Activated naive CD4-positive, alpha-beta T cell treated with anti-CD3 and anti-CD28 coated beads for 36 hours (primary cell): ENCODE measurements at regions not wholly inside any gene's neighbourhood (a gene's known extent, or its start where the extent isn't known, plus 50 kb on each side); places are given as distances from the start of the nearest gene placed in this dataset.

Experiments
- CTCF ChIA-PET: fragments of 350-600 bp; sonication (Branson Sonifier 250); formaldehyde crosslinking; loops from one replicate; lab custom pipeline; 2021; ENCODE audit warnings: antibody characterized with exemption; lab: Charles Lee
- DNase-seq: peaks from one replicate; pipeline ENCODE4 v3.0.0-alpha.2; 2020
- H3K27ac Mint-ChIP-seq: one replicate; pipeline ENCODE4 v1.8.0; 2021; ENCODE audit warnings: mild to moderate bottlenecking, mixed read lengths
- H3K27me3 Mint-ChIP-seq: one replicate; pipeline ENCODE4 v1.8.0; 2021; ENCODE audit warnings: low read depth, mixed read lengths
- H3K36me3 Mint-ChIP-seq: one replicate; pipeline ENCODE4 v1.8.0; 2021; ENCODE audit warnings: low read depth, mixed read lengths
- H3K4me1 Mint-ChIP-seq: one replicate; pipeline ENCODE4 v1.8.0; 2021; ENCODE audit warnings: low read depth, mixed read lengths
- H3K4me3 Mint-ChIP-seq: one replicate; pipeline ENCODE4 v1.8.0; 2021; ENCODE audit warnings: mild to moderate bottlenecking, moderate library complexity, mixed read lengths
- H3K9me3 Mint-ChIP-seq: one replicate; pipeline ENCODE4 v1.8.0; 2021; ENCODE audit warnings: mixed read lengths
- intact Hi-C: fragments of 100-400 bp; cut with micrococcal nuclease; formaldehyde crosslinking; loops from one replicate; pipeline ENCODE4 v1.15.1; 2023

DNA sequence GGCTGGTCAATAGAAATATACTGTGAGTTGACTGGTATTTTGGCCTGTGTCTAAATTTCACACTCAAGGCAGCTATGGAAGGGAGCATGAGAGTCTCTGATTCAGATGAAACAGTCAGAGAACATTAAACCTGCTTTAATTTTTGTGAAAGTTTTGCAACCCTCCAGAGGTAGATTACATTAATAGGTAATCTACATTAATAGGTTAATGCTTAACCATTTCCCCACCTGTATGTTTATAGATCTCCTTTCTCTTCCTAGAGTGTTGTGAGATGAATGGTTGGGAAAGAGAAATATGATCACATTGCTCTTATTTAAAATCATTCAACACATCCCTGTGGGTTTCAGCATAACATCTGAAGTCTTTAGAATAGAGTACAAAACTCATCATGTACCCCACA lies 586.9 kb upstream of the DPPA4 start:
- H3K4me3 Mint-ChIP-seq = no peak overlapping the region
- H3K27ac Mint-ChIP-seq = no peak overlapping the region
- CTCF ChIA-PET = no interaction called here
- intact Hi-C loops = no loop called here
- H3K27me3 Mint-ChIP-seq = no peaks in the 10 kb centered on the region
- DNase-seq = no peak
- peaks cover 12% of the 10 kb centered on the region for H3K4me1 Mint-ChIP-seq
- no peaks in the 10 kb centered on the region for H3K36me3 Mint-ChIP-seq
- H3K9me3 Mint-ChIP-seq = no peaks in the 10 kb centered on the region

DNA sequence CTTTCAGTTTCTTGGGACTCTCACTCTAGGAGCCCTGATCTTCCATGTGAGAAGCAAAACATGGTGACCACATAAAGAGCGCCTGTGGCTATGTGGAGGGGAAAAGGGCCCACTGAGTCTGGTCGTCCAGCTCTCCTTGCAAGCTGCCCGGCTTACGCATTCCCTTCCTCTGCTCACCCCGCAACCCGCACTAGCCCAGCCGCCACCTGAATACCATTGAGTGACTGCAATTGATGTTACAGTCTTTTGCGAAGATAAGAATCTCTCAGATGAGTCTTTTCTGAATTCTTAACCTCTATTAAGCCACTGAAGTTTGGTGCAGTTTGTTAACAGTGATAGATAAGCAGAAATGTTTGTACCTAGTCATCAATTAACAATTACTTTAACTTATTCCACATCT lies 589.0 kb upstream of the DPPA4 start:
- peaks cover 12% of the 10 kb centered on the region for H3K4me1 Mint-ChIP-seq
- intact Hi-C loops = loop anchor here (2.0 to 5.0 kb wide), 4 partner anchors 1146 to 1634 kb away; partner anchors contain the start of genes CD96 and NECTIN3
- H3K27me3 Mint-ChIP-seq = peaks cover 2% of the 10 kb centered on the region
- H3K36me3 Mint-ChIP-seq = no peaks in the 10 kb centered on the region
- no peak overlapping the region for H3K27ac Mint-ChIP-seq
- no peaks in the 10 kb centered on the region for H3K9me3 Mint-ChIP-seq
- DNase-seq = no peak
- CTCF ChIA-PET = no interaction called here
- no peak overlapping the region for H3K4me3 Mint-ChIP-seq

DNA sequence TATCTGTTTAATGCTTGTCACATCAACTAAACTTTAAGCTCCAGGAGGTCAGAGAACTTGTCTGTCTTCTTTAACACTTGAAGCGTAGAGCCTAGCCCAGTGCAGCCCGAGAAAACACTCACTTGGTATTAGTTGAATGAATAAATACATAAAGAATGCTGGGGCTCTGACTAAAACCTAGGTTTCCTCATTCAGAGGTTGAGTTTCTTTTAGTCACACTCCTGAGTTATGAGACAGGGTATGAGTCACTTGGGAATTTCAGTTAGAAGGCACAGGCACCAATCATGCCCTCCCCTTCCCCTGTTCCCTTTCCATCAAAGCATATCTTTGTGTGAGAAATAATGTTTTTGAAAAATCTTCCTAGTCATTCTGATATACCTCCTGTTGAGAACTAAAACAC lies 589.8 kb upstream of the DPPA4 start:
- CTCF ChIA-PET = no interaction called here
- peak; percentile 58 for DNase-seq
- intact Hi-C loops = loop anchor here (1.0 to 5.0 kb wide), 10 partner anchors 88 to 1635 kb away; partner anchors contain the start of genes CD96 and NECTIN3
- no peaks in the 10 kb centered on the region for H3K9me3 Mint-ChIP-seq
- no peaks in the 10 kb centered on the region for H3K36me3 Mint-ChIP-seq
- H3K27me3 Mint-ChIP-seq = peaks cover 2% of the 10 kb centered on the region
- H3K27ac Mint-ChIP-seq = no peak overlapping the region
- peaks cover 12% of the 10 kb centered on the region for H3K4me1 Mint-ChIP-seq
- no peak overlapping the region for H3K4me3 Mint-ChIP-seq

DNA sequence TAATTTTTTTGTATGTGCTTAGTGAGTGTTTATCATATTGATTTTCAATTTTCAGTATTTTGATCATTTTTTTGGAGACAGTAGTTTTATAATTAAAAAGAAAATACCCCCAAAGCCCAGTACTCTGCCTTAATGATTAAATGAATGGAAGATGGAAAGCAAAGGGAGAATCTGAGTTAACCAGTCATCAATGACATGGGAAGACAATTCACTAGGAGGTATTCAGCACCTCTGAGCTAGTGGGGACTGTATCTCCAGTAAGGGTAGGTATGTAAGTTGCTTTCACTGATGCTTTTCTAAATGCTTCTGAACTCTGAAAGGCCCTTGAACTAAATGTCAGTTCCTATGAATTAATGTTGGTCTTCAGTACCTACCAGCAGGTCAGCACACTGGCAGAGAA lies 590.4 kb upstream of the DPPA4 start:
- CTCF ChIA-PET = interaction anchor here (0.6 kb wide), 1 partner anchor 142 kb away, joined by 3 read pairs; no protein-coding TSS in a partner anchor

DNA sequence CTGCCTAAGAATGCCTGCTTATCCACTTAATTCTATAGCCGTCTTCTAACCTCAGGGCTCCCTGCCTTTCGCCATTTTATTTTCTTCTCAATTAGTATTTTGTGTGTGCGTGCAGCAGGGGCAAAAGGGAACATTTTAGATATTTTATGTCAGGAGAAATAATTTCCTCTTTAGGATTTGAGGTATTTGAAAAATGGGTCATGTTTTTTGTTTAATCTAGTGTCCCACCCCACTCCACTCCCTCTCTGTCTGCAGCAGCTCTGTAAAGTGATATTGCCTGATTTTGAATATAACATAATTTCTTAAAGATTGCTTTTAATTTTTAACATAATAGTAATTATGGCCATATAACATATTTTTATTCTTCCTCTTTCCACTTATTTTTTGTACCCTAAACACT lies 593.2 kb upstream of the DPPA4 start:
- no peaks in the 10 kb centered on the region for H3K36me3 Mint-ChIP-seq
- peaks cover 4% of the 10 kb centered on the region for H3K27me3 Mint-ChIP-seq
- H3K4me3 Mint-ChIP-seq = no peak overlapping the region
- CTCF ChIA-PET = no interaction called here
- intact Hi-C loops = no loop called here
- no peak for DNase-seq
- no peak overlapping the region for H3K27ac Mint-ChIP-seq
- no peaks in the 10 kb centered on the region for H3K9me3 Mint-ChIP-seq
- peaks cover 10% of the 10 kb centered on the region for H3K4me1 Mint-ChIP-seq

More for the DNA sequence above, 590.4 kb upstream of the DPPA4 start:
- H3K9me3 Mint-ChIP-seq = no peaks in the 10 kb centered on the region
- peaks cover 2% of the 10 kb centered on the region for H3K27me3 Mint-ChIP-seq
- peaks cover 10% of the 10 kb centered on the region for H3K4me1 Mint-ChIP-seq
- no peaks in the 10 kb centered on the region for H3K36me3 Mint-ChIP-seq
- H3K27ac Mint-ChIP-seq = no peak overlapping the region
- H3K4me3 Mint-ChIP-seq = no peak overlapping the region
- no peak for DNase-seq
- intact Hi-C loops = loop anchor here (1.0 to 5.0 kb wide), 10 partner anchors 88 to 1635 kb away; partner anchors contain the start of genes CD96 and NECTIN3

DNA sequence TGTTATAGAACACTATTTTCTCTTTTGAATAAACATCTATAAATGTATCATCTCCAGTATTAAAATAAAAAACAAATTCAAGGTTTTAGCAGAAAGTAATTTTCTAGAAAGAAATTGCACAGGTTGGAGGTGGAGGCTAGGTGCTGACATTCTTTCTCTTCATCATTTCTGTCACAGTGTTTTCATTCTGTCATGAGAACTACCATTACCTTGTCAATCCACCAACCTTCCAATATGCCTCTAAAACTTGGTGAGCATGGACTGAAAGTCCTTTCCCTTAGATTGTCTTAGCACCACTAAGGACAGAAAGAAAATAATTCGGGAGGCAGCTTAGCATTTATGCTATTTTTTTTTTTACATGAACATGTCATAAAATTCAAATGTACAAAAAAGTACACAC lies 596.2 kb upstream of the DPPA4 start:
- H3K36me3 Mint-ChIP-seq = no peaks in the 10 kb centered on the region
- intact Hi-C loops = no loop called here
- CTCF ChIA-PET = no interaction called here
- peaks cover 4% of the 10 kb centered on the region for H3K27me3 Mint-ChIP-seq
- H3K9me3 Mint-ChIP-seq = no peaks in the 10 kb centered on the region
- no peak overlapping the region for H3K4me3 Mint-ChIP-seq
- H3K27ac Mint-ChIP-seq = no peak overlapping the region
- H3K4me1 Mint-ChIP-seq = no peaks in the 10 kb centered on the region
- DNase-seq = no peak

DNA sequence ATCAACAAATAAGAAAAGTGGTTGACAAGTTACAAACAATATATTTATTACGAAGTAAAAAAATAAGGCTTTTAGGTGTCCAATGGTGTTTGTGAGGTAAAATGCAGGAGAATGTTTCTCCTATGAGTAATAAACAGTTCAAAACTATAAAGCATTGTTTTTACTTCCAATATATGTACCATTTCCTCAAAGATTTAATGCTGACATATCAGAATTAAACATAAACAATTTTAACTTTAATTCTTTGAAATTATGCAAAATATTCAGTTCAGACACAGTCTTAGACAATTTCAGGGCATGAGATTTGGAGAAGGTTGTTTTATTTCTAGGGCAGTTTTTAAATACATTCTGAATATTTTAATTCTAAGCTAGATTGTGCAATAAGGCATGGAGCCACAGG lies 602.5 kb upstream of the DPPA4 start:
- no peaks in the 10 kb centered on the region for H3K4me1 Mint-ChIP-seq
- H3K4me3 Mint-ChIP-seq = no peak overlapping the region
- no peaks in the 10 kb centered on the region for H3K36me3 Mint-ChIP-seq
- CTCF ChIA-PET = no interaction called here
- no peaks in the 10 kb centered on the region for H3K27me3 Mint-ChIP-seq
- DNase-seq = no peak
- no peak overlapping the region for H3K27ac Mint-ChIP-seq
- intact Hi-C loops = no loop called here
- H3K9me3 Mint-ChIP-seq = no peaks in the 10 kb centered on the region

DNA sequence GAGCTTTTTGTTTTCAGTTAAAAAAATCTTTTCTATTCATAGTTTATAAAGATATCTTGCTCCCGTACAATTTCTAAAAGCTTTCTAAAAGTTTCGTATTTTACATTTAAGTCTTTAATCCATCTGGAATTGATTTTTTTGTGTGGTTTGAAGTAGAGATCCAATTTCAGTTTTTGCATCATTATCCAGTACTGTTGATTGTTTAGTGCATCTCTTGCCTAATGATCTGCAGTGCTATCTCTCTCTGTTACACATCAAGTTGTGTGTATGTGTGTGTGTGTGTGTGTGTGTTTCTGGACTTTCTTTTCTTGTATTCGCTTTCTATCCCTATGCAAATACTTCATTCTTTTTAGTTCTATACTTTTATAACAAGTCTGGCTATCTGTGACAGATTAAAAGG lies 605.8 kb upstream of the DPPA4 start:
- intact Hi-C loops = no loop called here
- DNase-seq = no peak
- H3K36me3 Mint-ChIP-seq = no peaks in the 10 kb centered on the region
- H3K9me3 Mint-ChIP-seq = no peaks in the 10 kb centered on the region
- no peak overlapping the region for H3K4me3 Mint-ChIP-seq
- H3K27ac Mint-ChIP-seq = no peak overlapping the region
- H3K4me1 Mint-ChIP-seq = no peaks in the 10 kb centered on the region
- no peaks in the 10 kb centered on the region for H3K27me3 Mint-ChIP-seq
- CTCF ChIA-PET = no interaction called here

DNA sequence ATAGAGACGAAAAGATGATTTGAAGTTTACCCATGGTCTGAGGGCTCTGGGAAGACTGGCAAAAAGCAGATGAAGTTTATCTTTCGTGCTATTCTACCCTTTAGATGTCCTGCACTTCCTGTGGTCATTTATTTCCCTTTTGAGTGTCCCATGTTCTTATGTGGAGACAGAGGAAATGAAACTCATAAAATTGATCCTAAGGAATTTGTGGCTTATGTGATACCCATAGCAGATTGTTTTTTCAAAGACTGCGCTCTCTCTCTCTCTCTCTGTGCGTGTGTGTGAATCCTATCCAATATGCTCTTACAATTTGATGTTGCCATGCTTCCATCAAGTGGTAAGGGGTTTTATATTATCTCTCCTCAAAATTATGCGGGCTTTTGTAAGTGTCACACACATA lies 607.5 kb upstream of the DPPA4 start:
- Mint-ChIP-seq H3K27ac (no peak overlapping the region), H3K27me3 (no peaks in the 10 kb centered on the region), H3K36me3 (no peaks in the 10 kb centered on the region), H3K4me3 (no peak overlapping the region), H3K9me3 (no peaks in the 10 kb centered on the region), H3K4me1 (no peaks in the 10 kb centered on the region)
- DNase-seq = no peak
- intact Hi-C loops = no loop called here
- CTCF ChIA-PET = no interaction called here

DNA sequence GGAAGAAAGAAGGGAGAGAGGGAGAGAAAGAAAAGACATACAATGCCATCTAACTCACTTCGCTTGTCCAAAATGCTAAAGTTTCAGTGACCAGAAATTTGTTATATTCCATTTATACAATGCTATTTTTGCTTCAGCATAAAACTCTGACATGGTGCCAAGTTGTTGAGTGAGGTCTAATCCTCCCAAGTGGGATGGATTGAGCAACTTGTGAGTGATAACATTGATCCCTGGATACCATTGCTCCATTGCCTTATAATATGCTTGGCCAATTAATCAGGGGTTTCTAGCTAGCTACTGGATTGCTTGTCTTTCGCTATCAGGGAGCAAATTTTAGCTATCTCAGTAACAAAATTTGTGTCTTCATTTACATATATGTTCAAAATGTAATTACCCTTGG lies 615.6 kb upstream of the DPPA4 start:
- Mint-ChIP-seq H3K9me3 (no peaks in the 10 kb centered on the region), H3K27me3 (no peaks in the 10 kb centered on the region), H3K4me1 (no peaks in the 10 kb centered on the region), H3K4me3 (no peak overlapping the region), H3K27ac (no peak overlapping the region), H3K36me3 (no peaks in the 10 kb centered on the region)
- intact Hi-C loops = no loop called here
- DNase-seq = no peak
- CTCF ChIA-PET = no interaction called here

DNA sequence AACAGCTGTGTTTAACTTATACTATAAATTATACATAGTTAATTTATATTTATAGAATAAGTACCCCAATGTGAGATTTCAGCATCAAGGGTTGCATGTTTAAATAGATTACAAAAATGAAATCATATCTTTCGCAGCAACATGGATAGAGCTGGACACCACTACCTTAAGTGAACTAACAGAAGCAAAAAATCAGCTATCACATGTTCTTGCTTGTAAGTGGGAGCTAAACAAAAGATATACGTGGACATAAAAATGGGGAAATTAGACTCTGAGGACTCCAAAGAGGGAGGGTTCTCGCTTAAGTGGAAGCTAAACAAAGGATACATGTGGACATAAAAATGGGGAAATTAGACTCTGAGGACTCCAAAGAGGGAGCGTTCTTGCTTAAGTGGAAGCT lies 626.5 kb upstream of the DPPA4 start:
- Mint-ChIP-seq H3K4me1 (no peaks in the 10 kb centered on the region), H3K4me3 (no peak overlapping the region), H3K27ac (no peak overlapping the region), H3K36me3 (no peaks in the 10 kb centered on the region), H3K27me3 (no peaks in the 10 kb centered on the region), H3K9me3 (no peaks in the 10 kb centered on the region)
- CTCF ChIA-PET = interaction anchor here (0.5 kb wide), 1 partner anchor 149 kb away, joined by 3 read pairs; no protein-coding TSS in a partner anchor
- intact Hi-C loops = no loop called here
- DNase-seq = no peak

DNA sequence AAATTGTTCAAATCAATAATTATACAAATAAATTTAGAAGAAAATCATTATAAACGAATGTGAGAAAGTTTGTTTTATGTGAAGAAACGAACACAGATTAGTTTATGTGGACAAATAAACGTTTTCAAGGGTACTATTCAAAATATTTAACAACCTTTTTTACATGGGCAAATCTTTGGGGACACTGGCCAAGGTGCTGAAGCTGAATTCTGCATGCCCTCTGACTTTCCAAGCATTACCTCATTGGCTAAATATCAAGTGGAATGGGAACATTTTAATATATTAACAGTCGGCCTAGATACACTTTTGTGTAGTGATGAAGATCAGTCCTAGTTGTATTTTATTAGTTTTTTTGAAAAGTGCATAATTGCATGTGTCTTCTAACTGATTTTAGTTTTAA lies 636.4 kb upstream of the DPPA4 start:
- Mint-ChIP-seq H3K4me3 (no peak overlapping the region), H3K27ac (no peak overlapping the region), H3K36me3 (no peaks in the 10 kb centered on the region)

DNA sequence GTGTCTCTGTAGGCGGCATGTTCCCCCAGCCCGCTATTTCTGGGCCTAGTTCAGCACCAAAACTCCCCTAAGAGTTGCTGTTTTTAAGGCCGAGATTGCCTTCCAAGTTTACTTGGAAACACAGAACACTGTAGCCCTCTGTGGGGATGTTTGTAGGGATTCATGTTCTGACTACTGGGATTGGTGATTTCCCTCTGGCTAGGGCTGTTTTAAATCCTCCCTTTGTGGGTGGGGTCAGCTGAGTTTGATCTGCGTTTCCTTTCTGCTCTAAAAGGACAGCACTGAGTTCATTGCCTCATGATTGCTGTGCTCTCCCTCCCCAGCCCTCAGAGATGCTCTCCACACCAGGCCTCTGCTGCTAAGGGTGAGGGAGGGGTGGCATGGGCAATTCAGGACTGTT lies 640.6 kb upstream of the DPPA4 start:
- no peaks in the 10 kb centered on the region for H3K27me3 Mint-ChIP-seq
- intact Hi-C loops = no loop called here
- no peak overlapping the region for H3K4me3 Mint-ChIP-seq
- DNase-seq = no peak
- no peaks in the 10 kb centered on the region for H3K36me3 Mint-ChIP-seq
- CTCF ChIA-PET = interaction anchor here (0.6 to 0.7 kb wide), 2 partner anchors 144 to 653 kb away, joined by 3 read pairs; no protein-coding TSS in a partner anchor
- no peak overlapping the region for H3K27ac Mint-ChIP-seq
- no peaks in the 10 kb centered on the region for H3K4me1 Mint-ChIP-seq
- H3K9me3 Mint-ChIP-seq = peaks cover 3% of the 10 kb centered on the region

More for the DNA sequence above, 636.4 kb upstream of the DPPA4 start:
- peaks cover 3% of the 10 kb centered on the region for H3K9me3 Mint-ChIP-seq
- CTCF ChIA-PET = no interaction called here
- H3K27me3 Mint-ChIP-seq = no peaks in the 10 kb centered on the region
- intact Hi-C loops = no loop called here
- no peak for DNase-seq
- H3K4me1 Mint-ChIP-seq = no peaks in the 10 kb centered on the region
